ENCODE measurements at regions not wholly inside any gene's neighbourhood (a gene's known extent, or its start where the extent isn't known, plus 50 kb on each side); places are given as distances from the start of the nearest gene placed in this dataset.
"Not testable (repeated sequence)": the region's sequence is repeated elsewhere in the genome, so short reads cannot be mapped to it uniquely, and the experiment has no call there.

DNA sequence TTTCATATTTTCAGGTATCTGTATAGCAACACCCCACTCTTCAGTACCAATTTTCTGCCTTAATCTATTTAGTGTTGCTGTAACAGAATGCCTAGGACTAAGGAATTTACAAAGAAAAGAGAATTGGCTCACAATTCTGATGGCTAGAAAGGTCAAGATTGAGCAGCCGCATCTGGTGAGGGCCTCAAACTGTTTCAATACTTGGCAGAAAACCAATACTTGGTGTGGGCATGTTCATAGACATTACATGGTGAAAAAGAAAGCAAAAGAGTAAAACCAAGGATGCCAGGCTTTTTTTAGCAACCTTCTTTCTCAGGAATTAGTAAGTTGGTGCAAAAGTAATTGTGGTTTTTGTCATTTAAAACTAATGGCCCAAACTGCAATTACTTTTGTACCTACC is 1041.1 kb upstream of the CDH6 start:
- no peak overlapping the region for H3K27ac Mint-ChIP-seq
- H3K36me3 Mint-ChIP-seq (ENCODE audit: low read depth): no peaks in the 10 kb centered on the region
- ATAC-seq (no peak), DNase-seq (no peak)
- no peak overlapping the region for H3K4me3 Mint-ChIP-seq
- H3K4me1 Mint-ChIP-seq: no peaks in the 10 kb centered on the region
- H3K9me3 ChIP-seq (ENCODE audit: control insufficient read depth, low read length, poor library complexity, severe bottlenecking): no peaks in the 10 kb centered on the region
- no peaks in the 10 kb centered on the region for H3K27me3 Mint-ChIP-seq

- Mint-ChIP-seq H3K27ac (no peak overlapping the region), H3K36me3 (ENCODE audit: low read depth) (no peaks in the 10 kb centered on the region), H3K4me1 (no peaks in the 10 kb centered on the region), H3K4me3 (no peak overlapping the region), H3K27me3 (no peaks in the 10 kb centered on the region)
- H3K9me3 ChIP-seq (ENCODE audit: control insufficient read depth, low read length, poor library complexity, severe bottlenecking): no peaks in the 10 kb centered on the region
- DNase-seq (no peak), ATAC-seq (no peak)
Observed at GRCh38 chr5:30150231-30150630, 1043.3 kb upstream of the CDH6 start.

DNA sequence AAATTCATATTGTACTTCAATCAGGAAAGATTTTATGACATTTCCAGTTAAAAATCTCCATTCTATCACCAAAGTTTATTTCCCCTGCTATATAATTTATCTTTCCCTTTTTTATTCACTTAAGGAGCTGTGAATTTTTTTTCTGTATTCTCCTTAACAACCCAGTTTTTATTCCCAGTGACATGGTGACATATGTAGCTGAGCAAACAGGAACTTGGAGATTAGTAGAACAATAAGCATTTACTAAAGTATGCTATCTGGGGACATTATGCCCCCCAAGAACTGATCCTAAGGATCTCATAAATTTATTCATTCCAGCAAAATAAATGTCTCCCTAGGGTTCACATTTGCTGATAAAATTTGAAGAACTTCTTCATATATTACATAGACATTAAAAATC is 1044.0 kb upstream of the CDH6 start:
- no peak for ATAC-seq
- Mint-ChIP-seq H3K36me3 (ENCODE audit: low read depth) (no peaks in the 10 kb centered on the region), H3K27me3 (no peaks in the 10 kb centered on the region), H3K4me3 (no peak overlapping the region), H3K27ac (no peak overlapping the region), H3K4me1 (no peaks in the 10 kb centered on the region)
- DNase-seq: no peak
- H3K9me3 ChIP-seq (ENCODE audit: control insufficient read depth, low read length, poor library complexity, severe bottlenecking): no peaks in the 10 kb centered on the region

- H3K27ac Mint-ChIP-seq: no peak overlapping the region
- DNase-seq (no peak), ATAC-seq (no peak)
- H3K4me1 Mint-ChIP-seq: no peaks in the 10 kb centered on the region
- H3K36me3 Mint-ChIP-seq (ENCODE audit: low read depth): no peaks in the 10 kb centered on the region
- H3K4me3 Mint-ChIP-seq: no peak overlapping the region
- no peaks in the 10 kb centered on the region for H3K9me3 ChIP-seq (ENCODE audit: control insufficient read depth, low read length, poor library complexity, severe bottlenecking)
- H3K27me3 Mint-ChIP-seq: no peaks in the 10 kb centered on the region
Observed at GRCh38 chr5:30147976-30148375, 1045.5 kb upstream of the CDH6 start.

DNA sequence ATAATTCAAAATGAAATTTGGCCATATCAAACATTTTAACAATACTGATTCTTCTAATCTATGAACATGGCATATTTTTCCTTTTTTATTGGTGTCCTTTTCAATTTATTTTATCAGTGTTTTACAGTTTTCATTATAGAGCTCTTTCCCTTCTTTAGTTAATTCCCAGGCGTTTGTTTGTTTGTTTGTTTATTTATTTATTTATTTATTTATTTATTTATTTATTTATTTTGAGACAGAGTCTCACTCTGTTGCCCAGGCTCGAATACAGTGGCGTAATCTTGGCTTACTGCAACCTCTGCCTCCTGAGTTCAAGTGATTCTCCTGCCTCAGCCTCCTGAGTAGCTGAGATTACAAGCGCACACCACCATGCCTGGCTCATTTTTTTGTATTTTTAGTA is 1049.4 kb upstream of the CDH6 start:
- not testable (repeated sequence) for DNase-seq; ATAC-seq; H3K36me3 Mint-ChIP-seq (ENCODE audit: low read depth); H3K27ac Mint-ChIP-seq; H3K27me3 Mint-ChIP-seq; H3K4me3 Mint-ChIP-seq; H3K4me1 Mint-ChIP-seq; H3K9me3 ChIP-seq (ENCODE audit: control insufficient read depth, low read length, poor library complexity, severe bottlenecking)

DNA sequence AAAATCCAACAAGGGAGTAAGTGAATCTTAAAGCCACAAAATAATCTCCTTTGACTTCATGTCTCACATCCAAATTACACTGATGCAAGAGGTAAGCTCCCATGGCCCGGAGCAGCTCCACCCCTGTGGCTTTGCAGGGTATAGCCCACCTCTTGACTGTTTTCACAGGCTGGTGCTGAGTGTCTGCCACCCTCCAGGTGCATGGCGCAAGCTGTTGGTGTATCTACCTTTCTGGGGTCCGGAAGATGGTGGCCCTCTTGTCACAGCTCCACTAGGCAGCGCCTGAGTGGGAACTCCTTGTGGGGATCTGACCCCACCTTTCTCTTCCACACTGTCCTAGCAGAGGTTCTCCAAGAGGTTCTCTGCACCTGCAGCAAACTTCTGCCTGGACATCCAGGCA is 1051.1 kb upstream of the CDH6 start:
- H3K27ac Mint-ChIP-seq: no peak overlapping the region
- H3K36me3 Mint-ChIP-seq (ENCODE audit: low read depth): no peaks in the 10 kb centered on the region
- DNase-seq (no peak), ATAC-seq (no peak)
- no peak overlapping the region for H3K4me3 Mint-ChIP-seq
- no peaks in the 10 kb centered on the region for H3K27me3 Mint-ChIP-seq
- H3K4me1 Mint-ChIP-seq: no peaks in the 10 kb centered on the region
- H3K9me3 ChIP-seq (ENCODE audit: control insufficient read depth, low read length, poor library complexity, severe bottlenecking): no peaks in the 10 kb centered on the region

GRCh38 chr5:30121043-30121442 is 1072.4 kb upstream of the CDH6 start:
- no peak for ATAC-seq
- no peak overlapping the region for H3K27ac Mint-ChIP-seq

GRCh38 chr5:30117135-30117534 is 1076.4 kb upstream of the CDH6 start:
- Mint-ChIP-seq H3K4me1 (no peaks in the 10 kb centered on the region), H3K27ac (no peak overlapping the region), H3K27me3 (no peaks in the 10 kb centered on the region), H3K36me3 (ENCODE audit: low read depth) (no peaks in the 10 kb centered on the region), H3K4me3 (no peak overlapping the region)
- no peaks in the 10 kb centered on the region for H3K9me3 ChIP-seq (ENCODE audit: control insufficient read depth, low read length, poor library complexity, severe bottlenecking)
- ATAC-seq (no peak), DNase-seq (no peak)

More at GRCh38 chr5:30121043-30121442, 1072.4 kb upstream of the CDH6 start:
- no peaks in the 10 kb centered on the region for H3K27me3 Mint-ChIP-seq
- DNase-seq: no peak
- H3K9me3 ChIP-seq (ENCODE audit: control insufficient read depth, low read length, poor library complexity, severe bottlenecking): no peaks in the 10 kb centered on the region
- no peaks in the 10 kb centered on the region for H3K36me3 Mint-ChIP-seq (ENCODE audit: low read depth)
- no peaks in the 10 kb centered on the region for H3K4me1 Mint-ChIP-seq
- no peak overlapping the region for H3K4me3 Mint-ChIP-seq

DNA sequence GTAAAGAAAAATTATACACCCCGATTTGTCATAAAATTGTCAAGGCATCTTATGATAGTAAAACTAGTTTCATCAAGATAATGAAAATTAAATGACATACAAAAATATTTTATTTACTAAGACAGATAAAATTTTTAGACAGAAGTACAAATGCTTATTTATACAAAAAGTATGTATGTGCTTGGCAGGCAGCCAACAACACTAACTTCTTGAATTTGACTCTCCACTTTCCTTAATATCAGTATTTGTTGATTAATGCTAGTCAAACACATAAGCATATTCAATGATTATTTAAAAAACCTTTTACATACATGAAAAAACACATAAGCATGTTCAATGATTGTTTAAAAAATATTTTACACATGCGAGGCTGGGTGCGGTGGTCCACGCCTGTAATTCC is 1079.9 kb upstream of the CDH6 start:
- ATAC-seq: no peak

DNA sequence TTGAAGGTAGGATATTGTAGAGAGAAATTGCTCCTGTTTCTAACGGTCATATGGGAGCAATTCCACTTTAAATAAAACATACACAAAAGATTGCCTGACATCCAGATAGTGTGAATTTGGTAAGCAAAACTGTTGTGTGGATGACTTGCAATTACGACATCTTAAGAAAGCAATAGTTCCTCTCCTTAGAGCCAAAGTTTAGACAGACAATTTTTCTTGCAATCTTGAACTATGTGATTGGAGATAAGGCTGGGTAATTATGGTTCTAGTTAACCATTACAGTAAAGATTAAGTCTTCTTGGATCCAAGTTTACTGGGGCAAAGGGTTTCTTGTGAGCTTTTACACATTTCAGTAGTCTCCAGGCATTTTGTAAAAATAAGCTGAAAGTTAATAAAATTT is 1080.6 kb upstream of the CDH6 start:
- no peak for DNase-seq
- H3K4me1 Mint-ChIP-seq: no peaks in the 10 kb centered on the region
- ATAC-seq: no peak
- no peaks in the 10 kb centered on the region for H3K27me3 Mint-ChIP-seq
- no peak overlapping the region for H3K4me3 Mint-ChIP-seq
- no peak overlapping the region for H3K27ac Mint-ChIP-seq
- H3K9me3 ChIP-seq (ENCODE audit: control insufficient read depth, low read length, poor library complexity, severe bottlenecking): no peaks in the 10 kb centered on the region
- H3K36me3 Mint-ChIP-seq (ENCODE audit: low read depth): no peaks in the 10 kb centered on the region

More for the DNA sequence above, 1079.9 kb upstream of the CDH6 start:
- H3K27me3 Mint-ChIP-seq: no peaks in the 10 kb centered on the region
- H3K36me3 Mint-ChIP-seq (ENCODE audit: low read depth): no peaks in the 10 kb centered on the region
- no peak overlapping the region for H3K27ac Mint-ChIP-seq
- no peak overlapping the region for H3K4me3 Mint-ChIP-seq
- H3K4me1 Mint-ChIP-seq: no peaks in the 10 kb centered on the region
- no peak for DNase-seq
- no peaks in the 10 kb centered on the region for H3K9me3 ChIP-seq (ENCODE audit: control insufficient read depth, low read length, poor library complexity, severe bottlenecking)

GRCh38 chr5:30108051-30108450 is 1085.4 kb upstream of the CDH6 start:
- DNase-seq: no peak

DNA sequence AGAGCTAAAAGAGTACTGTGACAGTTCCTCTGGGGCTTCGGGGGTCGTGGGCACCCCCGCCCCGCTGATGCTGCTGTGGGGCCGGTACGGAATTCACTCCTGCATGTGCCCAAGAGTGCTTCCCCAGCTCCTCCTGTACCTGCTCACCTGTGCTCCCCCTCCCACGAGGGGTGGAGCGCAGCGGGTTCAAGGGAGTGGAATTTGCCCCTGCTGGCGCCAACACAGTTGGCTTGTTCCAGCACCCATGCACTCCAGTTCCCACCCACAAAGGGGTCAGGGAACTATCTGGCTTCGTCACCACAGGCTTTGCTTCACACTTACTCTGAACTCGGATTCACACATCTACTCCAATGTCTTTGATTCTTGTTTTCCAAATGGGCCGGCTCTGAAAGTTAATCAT is 1086.9 kb upstream of the CDH6 start:
- Mint-ChIP-seq H3K4me1 (no peaks in the 10 kb centered on the region), H3K27ac (no peak overlapping the region), H3K27me3 (no peaks in the 10 kb centered on the region), H3K4me3 (no peak overlapping the region), H3K36me3 (ENCODE audit: low read depth) (no peaks in the 10 kb centered on the region)
- DNase-seq (no peak), ATAC-seq (no peak)
- no peaks in the 10 kb centered on the region for H3K9me3 ChIP-seq (ENCODE audit: control insufficient read depth, low read length, poor library complexity, severe bottlenecking)

More at GRCh38 chr5:30108051-30108450, 1085.4 kb upstream of the CDH6 start:
- ATAC-seq: no peak
- Mint-ChIP-seq H3K27ac (no peak overlapping the region), H3K4me3 (no peak overlapping the region), H3K36me3 (ENCODE audit: low read depth) (no peaks in the 10 kb centered on the region), H3K4me1 (no peaks in the 10 kb centered on the region), H3K27me3 (no peaks in the 10 kb centered on the region)
- no peaks in the 10 kb centered on the region for H3K9me3 ChIP-seq (ENCODE audit: control insufficient read depth, low read length, poor library complexity, severe bottlenecking)

DNA sequence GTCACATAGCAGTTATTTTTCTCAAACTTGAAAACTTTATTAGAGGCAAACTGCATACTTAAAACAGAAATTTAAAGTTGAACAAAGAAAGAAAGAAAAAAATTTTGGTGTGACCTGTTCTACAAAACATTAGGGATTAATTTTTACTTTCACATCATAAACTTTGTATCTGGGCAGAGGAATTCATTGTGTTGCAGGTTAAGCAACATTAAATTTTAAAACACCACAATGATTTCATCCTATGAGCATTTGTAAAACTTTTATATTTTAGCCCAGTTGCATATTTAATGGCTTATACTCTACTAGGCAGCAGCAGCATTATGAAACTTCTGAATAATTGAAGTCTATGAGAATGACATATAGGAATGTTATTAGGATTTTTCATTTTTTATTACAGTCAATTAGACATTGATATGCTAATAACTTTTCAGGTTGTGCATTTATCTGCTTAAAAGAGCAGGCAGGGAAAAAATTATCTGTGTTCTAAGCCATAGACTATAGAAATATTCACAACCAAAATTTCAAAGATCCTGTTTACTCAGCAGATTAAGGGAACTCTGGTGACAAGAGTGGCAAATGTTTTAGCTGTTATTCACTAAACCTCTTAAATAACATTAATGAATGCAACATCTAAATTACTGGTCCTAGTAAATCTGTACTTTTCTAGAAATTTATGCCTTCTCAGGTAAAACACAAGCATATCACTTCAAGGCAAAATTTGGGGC is 1088.5 kb upstream of the CDH6 start:
- Mint-ChIP-seq H3K27me3 (no peaks in the 10 kb centered on the region), H3K4me1 (no peaks in the 10 kb centered on the region), H3K27ac (no peak overlapping the region), H3K36me3 (ENCODE audit: low read depth) (no peaks in the 10 kb centered on the region), H3K4me3 (no peak overlapping the region)
- DNase-seq (no peak), ATAC-seq (no peak)
- H3K9me3 ChIP-seq (ENCODE audit: control insufficient read depth, low read length, poor library complexity, severe bottlenecking): no peaks in the 10 kb centered on the region

DNA sequence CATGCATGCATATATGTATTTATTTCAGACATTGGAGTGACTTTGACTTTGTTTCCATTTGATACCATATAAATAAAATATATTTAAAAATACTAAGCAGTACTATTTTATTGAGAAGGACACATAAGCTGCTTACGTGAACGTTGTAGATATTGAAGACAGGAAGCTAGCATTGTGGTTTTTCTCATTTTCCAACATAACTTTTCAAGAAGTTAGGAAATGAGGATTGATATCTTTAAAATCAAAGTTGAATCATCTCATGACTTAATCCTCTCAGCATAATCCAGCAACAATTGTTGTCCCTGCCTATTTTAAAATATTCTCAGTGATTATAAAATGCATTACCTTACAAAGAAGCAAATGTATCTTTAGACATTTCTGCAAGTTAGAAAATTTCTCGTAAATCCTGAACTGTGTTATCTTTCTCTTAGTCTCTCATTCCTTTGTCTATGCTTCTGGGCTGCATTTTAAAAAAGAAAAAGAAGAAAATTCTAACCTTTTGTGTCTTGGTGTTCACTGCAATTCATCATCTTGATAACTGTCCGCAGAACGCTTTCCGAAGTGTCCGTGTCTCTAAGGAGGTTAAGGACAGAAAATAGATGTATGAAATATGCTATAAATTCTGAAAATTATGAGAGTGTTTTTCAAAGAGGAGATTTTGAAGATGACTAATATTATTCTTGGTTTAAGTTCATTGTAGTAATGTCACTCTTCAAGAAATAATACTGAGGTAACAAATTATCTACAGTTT is 1089.9 kb upstream of the CDH6 start:
- DNase-seq (no peak), ATAC-seq (no peak)
- no peaks in the 10 kb centered on the region for H3K4me1 Mint-ChIP-seq
- no peak overlapping the region for H3K4me3 Mint-ChIP-seq
- H3K27me3 Mint-ChIP-seq: no peaks in the 10 kb centered on the region
- H3K27ac Mint-ChIP-seq: no peak overlapping the region
- no peaks in the 10 kb centered on the region for H3K9me3 ChIP-seq (ENCODE audit: control insufficient read depth, low read length, poor library complexity, severe bottlenecking)
- no peaks in the 10 kb centered on the region for H3K36me3 Mint-ChIP-seq (ENCODE audit: low read depth)
